GM12874 (cell line): ENCODE measurements at regions not wholly inside any gene's neighbourhood (a gene's known extent, or its start where the extent isn't known, plus 50 kb on each side); places are given as distances from the start of the nearest gene placed in this dataset.

Experiments used
- TF ChIP-seq, protein P1 (sequence below): IDR thresholded peaks from 2 replicates; pipeline ENCODE4 v1.5.1; 2011; ENCODE audit warnings: low read depth, mild to moderate bottlenecking, control low read depth, low read length, moderate library complexity; ENCODE audit not compliant: insufficient read depth

DNA sequence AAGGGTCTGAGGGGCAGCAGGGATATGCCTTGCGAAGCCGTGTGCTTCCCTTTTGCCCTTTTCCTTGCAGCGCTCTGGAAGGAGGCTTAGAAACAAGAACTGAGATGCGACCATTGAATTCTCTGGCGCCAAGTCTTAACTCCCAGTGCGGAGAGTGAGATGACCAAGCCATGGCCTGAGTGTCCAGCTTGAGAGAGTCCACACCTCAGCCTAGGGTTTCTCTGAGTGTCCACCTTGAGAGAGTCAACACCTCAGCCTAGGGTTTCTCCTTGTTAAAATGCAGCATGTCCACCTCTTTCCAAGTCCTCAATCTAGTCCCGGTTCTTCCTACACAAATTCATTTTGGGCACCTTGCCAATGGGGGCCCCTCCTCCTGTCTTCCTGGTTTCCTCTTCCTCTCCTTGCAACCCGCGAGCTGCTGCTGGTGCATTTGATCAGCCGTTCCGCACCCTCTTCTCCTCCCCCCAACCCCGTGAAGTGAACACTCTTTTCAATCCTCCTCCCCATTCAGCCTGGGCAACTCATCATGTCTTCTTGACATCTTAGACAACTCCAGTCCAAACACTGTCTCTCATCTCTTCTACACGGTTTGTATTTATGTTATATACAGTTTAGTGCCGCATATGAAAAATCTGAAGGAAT, 178.2 kb upstream of the PITRM1 start:
- TF ChIP-seq, protein P1, sequence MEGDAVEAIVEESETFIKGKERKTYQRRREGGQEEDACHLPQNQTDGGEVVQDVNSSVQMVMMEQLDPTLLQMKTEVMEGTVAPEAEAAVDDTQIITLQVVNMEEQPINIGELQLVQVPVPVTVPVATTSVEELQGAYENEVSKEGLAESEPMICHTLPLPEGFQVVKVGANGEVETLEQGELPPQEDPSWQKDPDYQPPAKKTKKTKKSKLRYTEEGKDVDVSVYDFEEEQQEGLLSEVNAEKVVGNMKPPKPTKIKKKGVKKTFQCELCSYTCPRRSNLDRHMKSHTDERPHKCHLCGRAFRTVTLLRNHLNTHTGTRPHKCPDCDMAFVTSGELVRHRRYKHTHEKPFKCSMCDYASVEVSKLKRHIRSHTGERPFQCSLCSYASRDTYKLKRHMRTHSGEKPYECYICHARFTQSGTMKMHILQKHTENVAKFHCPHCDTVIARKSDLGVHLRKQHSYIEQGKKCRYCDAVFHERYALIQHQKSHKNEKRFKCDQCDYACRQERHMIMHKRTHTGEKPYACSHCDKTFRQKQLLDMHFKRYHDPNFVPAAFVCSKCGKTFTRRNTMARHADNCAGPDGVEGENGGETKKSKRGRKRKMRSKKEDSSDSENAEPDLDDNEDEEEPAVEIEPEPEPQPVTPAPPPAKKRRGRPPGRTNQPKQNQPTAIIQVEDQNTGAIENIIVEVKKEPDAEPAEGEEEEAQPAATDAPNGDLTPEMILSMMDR = no peak

DNA sequence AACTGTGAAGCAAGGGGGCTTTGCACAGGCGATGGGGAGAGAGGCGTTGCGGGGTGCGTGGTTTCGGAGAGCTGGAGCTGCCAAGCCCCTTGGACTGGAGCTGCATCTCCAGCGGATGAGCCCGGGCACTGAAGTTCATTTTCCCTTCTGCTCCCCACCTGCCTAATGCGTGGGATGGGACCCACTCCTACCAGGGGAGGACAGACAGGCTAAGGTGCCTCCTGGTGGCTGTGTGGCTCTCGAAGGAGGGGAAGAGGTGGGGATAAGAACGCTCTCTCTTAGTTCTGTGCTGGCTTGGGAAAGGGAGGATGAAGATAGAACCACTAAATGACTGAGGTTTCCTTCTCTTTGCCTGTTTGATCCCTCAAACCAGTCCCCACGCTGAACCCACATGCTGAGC, 177.6 kb upstream of the PITRM1 start:
- TF ChIP-seq, protein P1 = no peak

DNA sequence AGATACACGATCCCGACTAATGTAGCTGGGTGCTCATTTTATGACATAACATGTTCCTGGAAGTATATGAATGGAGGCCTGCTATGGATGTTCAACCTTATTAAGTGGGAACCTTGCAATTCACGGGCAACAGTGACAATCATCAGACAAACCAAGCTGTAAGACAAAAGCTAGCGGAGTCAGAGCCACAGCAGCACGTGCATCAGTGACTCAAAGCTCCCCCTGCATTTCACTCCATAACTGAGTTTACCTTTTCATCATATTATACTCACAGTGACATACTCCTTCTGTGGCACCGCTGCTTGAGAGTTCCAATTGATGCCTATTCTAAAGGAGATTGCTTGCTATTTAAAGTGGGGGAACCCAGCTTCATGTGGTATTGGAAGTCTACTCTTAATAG, 176.0 kb upstream of the PITRM1 start:
- TF ChIP-seq, protein P1 = no peak

DNA sequence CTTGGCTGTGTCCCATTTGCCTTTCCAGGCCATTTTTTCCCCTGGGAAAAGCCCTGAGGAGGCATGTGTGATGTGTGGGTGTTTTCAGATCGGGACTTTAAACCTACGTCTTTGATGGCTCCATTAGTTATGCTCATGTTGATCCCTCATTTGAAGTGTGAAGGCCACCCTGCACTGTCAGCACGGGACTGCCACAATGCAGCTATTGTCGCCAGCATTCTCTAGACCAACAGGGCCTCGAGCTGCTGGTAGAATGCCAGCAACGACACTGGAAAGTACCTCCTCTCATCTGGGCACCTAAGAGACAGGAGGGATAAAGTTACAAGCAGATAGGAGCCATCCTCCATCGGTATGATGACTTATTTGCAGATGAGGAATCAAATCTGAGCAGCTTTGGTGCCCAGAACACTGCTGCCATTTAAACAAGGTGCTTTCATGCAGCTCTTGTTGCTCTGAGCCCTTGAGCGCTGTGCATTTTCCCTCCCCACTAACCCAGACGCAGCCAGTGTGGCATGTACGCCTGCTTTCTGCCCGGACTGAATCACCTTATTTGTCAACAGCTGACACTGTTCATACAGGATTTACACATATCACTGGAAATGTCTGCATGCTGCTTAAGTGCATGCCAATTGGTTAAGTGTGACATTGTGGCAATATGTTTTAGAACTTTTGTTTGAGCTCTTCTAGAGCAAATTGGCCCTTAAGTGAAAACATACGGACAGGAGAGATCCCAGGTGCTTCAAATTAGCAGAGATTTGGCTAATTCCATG, 175.0 kb upstream of the PITRM1 start:
- TF ChIP-seq, protein P1 = no peak

DNA sequence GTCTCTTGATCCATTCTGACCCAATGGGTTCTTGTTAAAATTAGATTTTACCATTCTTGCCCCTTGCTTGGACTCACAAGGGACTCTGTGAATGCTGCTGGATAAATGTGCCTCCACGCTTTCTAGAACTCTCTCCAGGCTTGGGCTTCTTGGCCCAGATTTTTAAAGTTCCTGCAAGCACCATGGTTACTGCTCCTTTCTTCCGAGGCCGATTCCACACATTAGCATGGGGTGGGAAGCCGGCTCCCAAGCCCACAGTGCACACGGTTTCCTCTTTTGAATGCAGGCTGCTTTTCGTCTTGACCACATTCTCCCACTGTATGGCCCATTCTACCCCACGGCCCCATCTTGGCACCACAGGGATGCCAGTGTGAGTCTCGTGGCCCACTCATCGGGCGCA, 174.3 kb upstream of the PITRM1 start:
- TF ChIP-seq, protein P1 = no peak

DNA sequence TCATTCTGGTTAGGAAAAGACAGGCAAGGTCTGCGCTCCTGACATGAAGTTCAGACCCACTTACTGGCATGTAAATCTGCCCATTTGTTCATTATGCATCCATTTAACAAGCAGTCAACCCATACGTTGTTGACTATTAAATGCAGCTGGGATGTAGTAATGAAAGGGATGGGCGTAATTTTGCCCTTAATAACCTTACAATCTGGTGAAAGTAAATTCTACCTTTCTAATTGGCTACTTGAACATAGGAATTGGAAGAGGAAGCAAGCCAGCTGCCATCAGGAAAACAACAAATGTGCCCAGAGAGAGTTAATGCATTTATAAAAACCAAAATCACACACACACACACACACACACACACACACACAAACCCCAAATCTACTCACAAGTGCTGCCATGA, 170.2 kb upstream of the PITRM1 start:
- TF ChIP-seq, protein P1 = no peak

DNA sequence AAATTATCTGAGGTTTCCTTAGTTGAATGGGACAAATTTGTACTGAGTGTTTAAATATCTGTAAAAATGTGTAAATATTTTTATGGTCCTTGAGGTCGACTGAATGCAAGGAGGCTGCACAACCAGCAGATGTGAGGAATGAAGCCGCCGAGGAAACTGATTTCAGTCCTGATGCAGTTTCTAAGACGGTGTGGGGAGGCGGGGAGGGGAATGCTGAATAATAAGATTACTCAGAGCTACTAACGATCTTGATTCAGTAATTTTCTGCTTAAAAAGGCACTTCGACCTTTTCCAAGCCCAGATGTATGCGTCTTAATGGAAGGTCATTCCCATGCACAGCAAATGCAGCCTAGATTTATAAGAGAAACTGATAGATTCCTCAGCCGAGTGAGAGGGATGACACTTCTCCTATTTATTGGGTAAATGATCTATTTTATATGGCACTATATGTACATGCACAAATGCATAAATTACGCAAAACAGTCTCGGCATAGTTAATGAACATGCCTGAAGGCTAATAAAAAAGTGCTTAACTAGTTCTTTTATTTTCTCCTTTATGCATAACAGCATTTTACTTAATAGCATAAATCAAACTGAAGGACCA, 167.6 kb upstream of the PITRM1 start:
- TF ChIP-seq, protein P1 = no peak
